Right cardiac atrium (tissue), 5 donors: ENCODE measurements at regions not wholly inside any gene's neighbourhood (a gene's known extent, or its start where the extent isn't known, plus 50 kb on each side); places are given as distances from the start of the nearest gene placed in this dataset.

ENCODE experiments used
- ATAC-seq, 2 donors: fragments of 200-7000 bp; cut with Tn5 transposase; one replicate each; pipeline versions ENCODE4 v1.8.0 to v1.9.1; 2020; ENCODE audit warnings: moderate library complexity in 2 of 2, mild to moderate bottlenecking in 1 of 2
- DNase-seq, 3 donors: peaks; one replicate each; pipeline ENCODE4 v3.0.0-alpha.2; 2020
- H3K27ac ChIP-seq: one replicate; pipeline ENCODE4 v1.5.1; 2013; ENCODE audit warnings: mild to moderate bottlenecking, low read length, control low read depth, moderate library complexity
- H3K27me3 ChIP-seq: one replicate; pipeline ENCODE4 v1.6.1; 2013; ENCODE audit not compliant: control insufficient read depth, insufficient read depth
- H3K4me1 ChIP-seq: one replicate; pipeline ENCODE4 v1.6.1; 2013; ENCODE audit warnings: low read length; ENCODE audit not compliant: control insufficient read depth, insufficient read depth
- H3K4me3 ChIP-seq: one replicate; pipeline ENCODE4 v1.5.1; 2013; ENCODE audit warnings: low read length, control low read depth
- H3K9me3 ChIP-seq: one replicate; pipeline ENCODE4 v1.6.1; 2013; ENCODE audit warnings: low read length; ENCODE audit not compliant: control insufficient read depth
- WGBS: extraction: QIAGEN DNeasy Blood & Tissue Kit; methylation state at CpG from one replicate; pipeline ENCODE4 v1.1.7; 2013; 5-methylcytosine and 5-hydroxymethylcytosine counted together
- intact Hi-C, 4 donors: fragments of 100-400 bp; cut with DNase I; formaldehyde crosslinking; loops; one replicate each; pipeline versions ENCODE4 v1.11.0 to v1.14.0; 2022 to 2023
- donor health status: healthy with polysubstance abuse.
- donor health status: DM: no; HTN: yes; CAD: no.
- donor health status: DM: no; HTN: no; CAD: no.
- donor health status: DM: no; HTN: yes; CAD: no; lungs with severe emphysema.
- donor health status: DM: yes; HTN: yes; CAD: no.

GRCh38 chr12:115785548-115785947 lies 491.9 kb downstream of the MED13L start:
- H3K27ac ChIP-seq: no peak overlapping the region
- ATAC-seq: no peak
- no peak overlapping the region for H3K4me3 ChIP-seq
- intact Hi-C loops: no loop called here
- 89% methylated on average over 3 of the region's 3 CpGs for WGBS
- no peak for DNase-seq
- no peaks in the 10 kb centered on the region for H3K27me3 ChIP-seq
- no peaks in the 10 kb centered on the region for H3K4me1 ChIP-seq
- no peaks in the 10 kb centered on the region for H3K9me3 ChIP-seq

DNA sequence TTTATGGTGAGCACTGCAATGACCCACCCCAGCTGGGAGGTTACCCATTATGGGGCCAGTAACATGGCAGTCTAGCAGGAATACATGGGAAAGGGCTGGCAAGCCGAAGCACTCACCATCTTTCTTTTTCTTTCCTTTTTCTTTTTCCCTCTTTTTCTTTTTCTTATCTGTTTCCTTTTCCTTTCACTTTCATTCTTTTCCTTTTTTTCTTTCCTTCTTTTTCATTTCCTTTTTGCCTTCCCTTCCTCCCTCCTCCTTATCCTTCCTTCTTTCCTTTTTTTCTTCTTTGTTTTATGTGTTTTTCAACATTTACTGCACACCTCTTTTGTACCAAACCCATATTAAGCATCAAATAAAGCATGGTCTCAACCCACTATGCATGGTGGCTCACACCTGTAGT lies 501.1 kb downstream of the MED13L start:
- DNase-seq: no peak
- H3K27me3 ChIP-seq: no peaks in the 10 kb centered on the region
- no peaks in the 10 kb centered on the region for H3K4me1 ChIP-seq
- intact Hi-C loops: loop anchor here in 2 of 4 donors (10.0 kb wide), 2 partner anchors 128 to 138 kb away; no protein-coding TSS in a partner anchor
- WGBS: 96% methylated on average over 1 of the region's 1 CpG
- H3K9me3 ChIP-seq: no peaks in the 10 kb centered on the region
- ATAC-seq: no peak
- no peak overlapping the region for H3K4me3 ChIP-seq
- no peak overlapping the region for H3K27ac ChIP-seq

GRCh38 chr12:115774148-115774895 lies 503.2 kb downstream of the MED13L start:
- Histone ChIP-seq H3K4me1 (no peaks in the 10 kb centered on the region), H3K9me3 (no peaks in the 10 kb centered on the region), H3K27me3 (no peaks in the 10 kb centered on the region), H3K27ac (no peak overlapping the region), H3K4me3 (no peak overlapping the region)
- 74% methylated on average over 9 of the region's 9 CpGs for whole genome bisulfite sequencing
- DNase-seq (no peak), ATAC-seq (no peak)
- intact Hi-C loops: loop anchor here in 2 of 4 donors (10.0 kb wide), 2 partner anchors 130 to 140 kb away; no protein-coding TSS in a partner anchor

DNA sequence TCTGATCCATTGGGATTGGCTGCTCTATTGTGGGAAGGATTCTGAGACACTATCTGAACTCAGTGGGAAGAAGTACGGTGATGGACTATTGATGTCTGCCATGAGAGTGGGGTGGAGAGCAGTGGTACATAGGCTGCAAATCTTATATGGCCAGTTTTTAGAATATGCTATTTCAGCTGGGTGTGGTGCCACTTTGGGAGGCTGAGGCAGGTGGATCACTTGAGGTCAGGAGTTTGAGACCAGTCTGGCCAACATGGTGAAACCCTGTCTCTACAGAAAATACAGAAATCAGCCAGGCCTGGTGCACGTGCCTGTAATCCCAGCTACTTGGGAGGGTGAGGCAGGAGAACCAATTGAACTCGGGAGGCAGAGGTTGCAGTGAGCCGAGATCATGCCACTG lies 505.9 kb downstream of the MED13L start:
- 88% methylated on average over 4 of the region's 4 CpGs for WGBS
- no peak for ATAC-seq
- intact Hi-C loops: loop anchor here in 2 of 4 donors (10.0 kb wide), 2 partner anchors 133 to 143 kb away; no protein-coding TSS in a partner anchor
- no peaks in the 10 kb centered on the region for H3K9me3 ChIP-seq
- no peak overlapping the region for H3K27ac ChIP-seq
- no peaks in the 10 kb centered on the region for H3K27me3 ChIP-seq
- no peaks in the 10 kb centered on the region for H3K4me1 ChIP-seq
- H3K4me3 ChIP-seq: no peak overlapping the region
- DNase-seq: no peak

DNA sequence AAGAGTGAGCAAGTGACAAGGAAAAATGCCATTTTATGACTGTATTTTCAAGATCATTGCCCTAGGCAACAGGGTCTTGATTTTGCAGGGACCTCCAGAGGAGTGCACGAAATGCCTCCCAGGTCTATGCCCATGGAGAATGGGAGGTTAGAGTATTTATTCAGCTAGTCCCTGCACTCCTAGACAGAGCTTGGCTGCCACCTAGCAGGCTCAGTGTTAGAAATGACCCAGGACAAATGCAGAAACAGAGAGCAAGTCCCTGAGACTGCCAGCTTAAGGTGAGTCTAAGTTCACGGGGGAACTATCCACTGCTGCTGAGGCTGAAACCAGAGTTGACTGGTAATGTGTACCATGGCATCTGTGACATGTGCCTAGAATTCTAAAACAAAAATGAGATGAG lies 506.4 kb downstream of the MED13L start:
- Histone ChIP-seq H3K27me3 (no peaks in the 10 kb centered on the region), H3K4me3 (no peak overlapping the region), H3K9me3 (no peaks in the 10 kb centered on the region), H3K27ac (no peak overlapping the region), H3K4me1 (no peaks in the 10 kb centered on the region)
- intact Hi-C loops: loop anchor here in 2 of 4 donors (10.0 kb wide), 2 partner anchors 134 to 144 kb away; no protein-coding TSS in a partner anchor
- DNase-seq: no peak
- WGBS: 42% methylated on average over 2 of the region's 2 CpGs
- ATAC-seq: no peak

GRCh38 chr12:115770643-115771042 lies 506.9 kb downstream of the MED13L start:
- Histone ChIP-seq H3K9me3 (no peaks in the 10 kb centered on the region), H3K27me3 (no peaks in the 10 kb centered on the region), H3K27ac (no peak overlapping the region), H3K4me1 (no peaks in the 10 kb centered on the region), H3K4me3 (no peak overlapping the region)
- intact Hi-C loops: loop anchor here in 2 of 4 donors (10.0 kb wide), 2 partner anchors 134 to 144 kb away; no protein-coding TSS in a partner anchor
- ATAC-seq (no peak), DNase-seq (no peak)
- WGBS: 55% methylated on average over 1 of the region's 1 CpG

DNA sequence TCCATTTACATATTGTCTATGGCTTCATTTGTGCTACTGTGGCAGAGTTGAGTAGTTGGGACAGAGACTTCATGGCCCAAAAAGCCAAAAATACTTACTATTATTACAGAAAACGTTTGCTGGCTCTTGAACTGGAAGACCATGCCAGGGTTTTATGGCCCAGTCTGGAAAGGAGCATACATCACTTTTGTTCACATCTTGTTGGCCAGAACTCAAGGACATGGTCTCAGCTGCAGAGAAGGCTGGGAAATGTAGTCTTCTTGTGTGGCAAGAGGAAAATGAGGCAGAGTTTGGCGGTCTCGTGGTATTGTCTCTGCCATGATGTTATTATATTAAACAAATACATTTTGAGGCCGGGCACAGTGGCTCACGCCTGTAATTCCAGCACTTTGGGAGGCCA lies 509.6 kb downstream of the MED13L start:
- no peak overlapping the region for H3K27ac ChIP-seq
- DNase-seq: no peak
- intact Hi-C loops: loop anchor here in 1 of 4 donors (5.0 kb wide), 1 partner anchor 1106 kb away; no protein-coding TSS in a partner anchor
- ATAC-seq: no peak
- H3K27me3 ChIP-seq: no peaks in the 10 kb centered on the region
- WGBS: 78% methylated on average over 5 of the region's 5 CpGs
- H3K9me3 ChIP-seq: no peaks in the 10 kb centered on the region
- H3K4me3 ChIP-seq: no peak overlapping the region
- no peaks in the 10 kb centered on the region for H3K4me1 ChIP-seq

DNA sequence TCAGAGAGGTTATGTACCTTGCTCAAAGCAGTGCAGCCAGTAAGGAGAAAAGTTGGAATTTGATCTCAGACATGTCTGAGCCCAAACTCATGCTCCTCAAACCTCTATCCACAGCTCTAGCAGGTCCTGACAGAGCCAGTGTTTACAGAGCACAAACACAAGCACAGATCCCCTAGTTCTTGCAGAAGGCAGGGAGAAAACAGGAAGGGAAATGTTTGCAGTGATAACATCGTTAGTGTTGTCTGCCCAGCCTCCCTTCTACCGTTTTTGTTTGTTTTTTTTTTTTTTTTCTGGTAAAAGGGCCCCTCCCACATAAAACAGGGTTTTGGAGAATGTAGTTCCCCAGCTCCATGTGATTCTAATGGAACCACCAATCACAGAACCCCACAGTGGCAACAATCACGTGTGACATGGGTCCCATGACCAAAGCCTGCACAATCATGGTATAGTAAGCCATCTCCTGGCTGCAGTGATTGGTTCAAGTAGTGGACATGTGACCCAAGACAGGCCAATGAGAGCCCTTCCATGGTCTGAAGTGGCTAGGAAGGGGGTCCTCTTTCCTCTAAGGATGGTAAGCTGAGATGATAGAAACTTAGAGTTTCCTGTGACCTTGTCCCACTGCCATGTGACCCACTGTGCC lies 513.4 kb downstream of the MED13L start:
- Histone ChIP-seq H3K4me1 (no peaks in the 10 kb centered on the region), H3K27ac (no peak overlapping the region), H3K4me3 (no peak overlapping the region), H3K9me3 (no peaks in the 10 kb centered on the region), H3K27me3 (no peaks in the 10 kb centered on the region)
- WGBS: 29% methylated on average over 3 of the region's 3 CpGs
- DNase-seq: no peak
- ATAC-seq: no peak
- intact Hi-C loops: no loop called here

DNA sequence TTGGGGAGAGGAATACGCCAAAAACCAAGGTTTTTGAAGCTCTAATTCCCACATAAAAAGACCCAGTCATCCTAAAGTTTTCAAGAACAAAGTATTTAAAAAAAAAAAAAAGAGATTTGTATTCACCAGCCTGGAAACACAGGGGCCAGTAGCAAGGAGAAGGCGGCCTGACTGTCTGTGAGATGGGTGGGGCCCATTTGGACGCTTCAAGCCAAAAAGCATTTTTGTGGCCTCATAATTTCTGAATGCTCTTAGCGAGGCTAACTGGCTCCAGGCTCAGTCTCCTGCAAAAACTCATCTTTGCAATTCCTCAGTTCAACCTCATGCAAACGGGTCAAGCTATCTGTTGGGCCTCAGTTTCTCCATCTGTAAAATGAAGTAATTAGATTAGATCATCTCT lies 514.1 kb downstream of the MED13L start:
- 72% methylated on average over 5 of the region's 5 CpGs for WGBS

DNA sequence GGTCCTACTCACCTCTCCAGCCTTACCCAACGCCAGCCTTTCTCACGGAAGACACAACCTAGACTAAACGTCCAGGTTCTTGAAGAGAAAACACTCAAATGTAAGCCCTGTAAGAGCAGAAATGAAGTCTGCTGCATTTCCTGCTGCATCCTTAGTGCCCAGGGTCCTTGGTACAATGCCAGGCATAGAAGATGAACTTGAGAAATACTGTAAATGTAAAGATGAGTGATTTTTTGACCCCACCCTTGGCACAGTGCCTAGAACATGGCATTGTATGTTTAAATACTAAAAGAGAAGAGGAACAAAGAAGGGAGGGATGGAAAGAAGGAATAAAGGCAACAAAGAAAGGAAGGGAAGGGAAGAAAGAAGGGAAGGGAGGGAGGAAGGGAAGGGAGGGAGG lies 514.6 kb downstream of the MED13L start:
- Histone ChIP-seq H3K4me1 (no peaks in the 10 kb centered on the region), H3K27ac (no peak overlapping the region), H3K27me3 (no peaks in the 10 kb centered on the region), H3K4me3 (no peak overlapping the region), H3K9me3 (no peaks in the 10 kb centered on the region)
- no peak for DNase-seq
- ATAC-seq: no peak
- WGBS: 76% methylated on average over 3 of the region's 3 CpGs
- intact Hi-C loops: no loop called here

More for the DNA sequence above, 514.1 kb downstream of the MED13L start:
- no peak for DNase-seq
- intact Hi-C loops: no loop called here
- ATAC-seq: no peak
- H3K4me1 ChIP-seq: no peaks in the 10 kb centered on the region
- H3K27ac ChIP-seq: no peak overlapping the region
- H3K27me3 ChIP-seq: no peaks in the 10 kb centered on the region
- H3K9me3 ChIP-seq: no peaks in the 10 kb centered on the region
- no peak overlapping the region for H3K4me3 ChIP-seq

DNA sequence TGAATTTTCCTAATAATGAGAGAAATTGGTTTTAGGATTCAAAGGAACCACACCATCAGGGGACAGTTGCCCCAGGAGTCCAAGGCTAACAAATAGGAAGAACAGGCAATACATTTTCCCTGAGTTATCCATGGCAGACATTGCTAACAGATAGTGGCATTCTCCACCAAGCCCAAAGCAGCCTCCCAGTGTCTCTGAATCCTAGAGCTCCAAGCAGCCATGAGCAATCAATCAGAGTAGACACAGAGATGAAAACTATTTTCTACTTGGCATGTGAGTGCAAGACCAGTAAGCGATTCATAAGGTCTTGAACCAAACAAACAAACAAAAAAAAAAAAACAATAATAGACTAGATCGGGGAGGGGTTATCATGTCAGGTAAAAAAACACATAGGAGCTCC lies 515.7 kb downstream of the MED13L start:
- Histone ChIP-seq H3K9me3 (no peaks in the 10 kb centered on the region), H3K27ac (no peak overlapping the region), H3K4me3 (no peak overlapping the region), H3K27me3 (peaks cover 5% of the 10 kb centered on the region), H3K4me1 (no peaks in the 10 kb centered on the region)
- WGBS: 86% methylated on average over 2 of the region's 2 CpGs
- intact Hi-C loops: no loop called here
- DNase-seq (no peak), ATAC-seq (no peak)
